CD4-positive, alpha-beta T cell treated with Interleukin-6 at 100 ng/mL for 8 hours (primary cell): ENCODE measurements at regions not wholly inside any gene's neighbourhood (a gene's known extent, or its start where the extent isn't known, plus 50 kb on each side); places are given as distances from the start of the nearest gene placed in this dataset.

ENCODE experiments used
- DNase-seq: peaks from one replicate; pipeline ENCODE4 v3.0.0-alpha.2; 2020; ENCODE audit warnings: mixed read lengths, low spot score

DNA sequence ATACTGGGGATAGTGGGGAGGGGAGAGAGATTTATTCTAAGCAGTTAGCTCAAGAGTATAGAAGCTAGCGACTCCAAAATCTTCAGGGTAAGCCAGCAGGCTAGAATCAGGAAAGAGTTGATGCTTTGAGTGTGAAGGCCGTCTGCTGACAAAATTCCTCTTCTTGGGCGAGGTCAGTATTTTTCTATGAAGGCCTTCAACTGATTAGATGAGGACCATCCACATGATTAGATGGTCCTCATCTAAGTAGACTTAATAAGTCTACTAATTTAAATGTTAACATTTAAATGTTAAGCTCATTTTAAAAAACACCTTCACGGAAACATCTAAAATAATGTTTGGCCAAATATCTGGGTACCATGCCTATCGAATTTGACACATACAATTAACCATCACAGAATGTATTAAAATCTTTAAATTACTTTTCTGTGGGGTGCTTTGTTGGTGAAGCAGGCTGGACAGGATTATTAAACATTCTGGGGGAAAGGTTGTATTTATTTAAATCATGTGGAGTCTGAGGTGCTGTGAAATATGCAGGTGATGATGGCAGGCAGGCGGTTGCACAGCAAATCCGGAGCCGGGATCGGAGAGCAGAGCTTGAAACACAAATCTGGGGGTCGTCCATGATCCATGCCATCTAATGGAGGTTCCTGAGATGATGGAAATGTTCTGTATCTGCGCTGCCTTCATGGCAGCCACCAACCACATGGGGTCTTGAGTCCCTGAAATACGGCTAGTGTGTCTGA lies 49.8 kb upstream of the ADORA2B start:
- no peak for DNase-seq
